Smooth muscle cell (in vitro differentiated cells): ENCODE measurements at regions not wholly inside any gene's neighbourhood (a gene's known extent, or its start where the extent isn't known, plus 50 kb on each side); places are given as distances from the start of the nearest gene placed in this dataset.

Experiments used
- DNase-seq: peaks from one replicate; lab custom pipeline; 2025; ENCODE audit not compliant: unreplicated experiment; lab: John Stamatoyannopoulos, UW
- H2AFZ ChIP-seq: fragments of 200-600 bp; sonication (generic); 2 replicates; pipeline ENCODE4 v1.6.0; 2016; ENCODE audit warnings: antibody characterized with exemption, low read depth, mild to moderate bottlenecking
- H3F3A ChIP-seq: fragments of 200-600 bp; sonication (generic); 2 replicates; pipeline ENCODE4 v1.6.0; 2017; ENCODE audit warnings: antibody characterized with exemption, low read depth
- H3K27ac ChIP-seq: fragments of 200-600 bp; sonication (generic); 2 replicates; pipeline ENCODE4 v1.5.1; 2016; ENCODE audit warnings: low read depth, mild to moderate bottlenecking
- H3K27me3 ChIP-seq: fragments of 200-600 bp; sonication (generic); 2 replicates; pipeline ENCODE4 v1.6.1; 2016; ENCODE audit warnings: low read depth, mild to moderate bottlenecking
- H3K36me3 ChIP-seq: fragments of 200-600 bp; sonication (generic); 2 replicates; pipeline ENCODE4 v1.5.1; 2016; ENCODE audit warnings: low read depth
- H3K4me1 ChIP-seq: fragments of 200-600 bp; sonication (generic); 2 replicates; pipeline ENCODE4 v1.5.1; 2016; ENCODE audit warnings: low read depth
- H3K4me2 ChIP-seq: fragments of 200-600 bp; sonication (generic); 2 replicates; pipeline ENCODE4 v1.6.0; 2016; ENCODE audit warnings: mild to moderate bottlenecking
- H3K4me3 ChIP-seq: fragments of 200-600 bp; sonication (generic); 2 replicates; pipeline ENCODE4 v1.5.1; 2016; ENCODE audit warnings: mild to moderate bottlenecking
- H3K79me2 ChIP-seq: fragments of 200-600 bp; sonication (generic); 2 replicates; pipeline ENCODE4 v1.6.0; 2016; ENCODE audit warnings: low read depth, mild to moderate bottlenecking
- H3K9ac ChIP-seq: fragments of 200-600 bp; sonication (generic); 2 replicates; pipeline ENCODE4 v1.6.0; 2016; ENCODE audit warnings: low read depth
- H3K9me3 ChIP-seq: fragments of 200-600 bp; sonication (generic); replicated peaks from 2 replicates; pipeline ENCODE4 v1.5.1; 2016; ENCODE audit warnings: low read depth
- H4K20me1 ChIP-seq: fragments of 200-600 bp; sonication (generic); 2 replicates; pipeline ENCODE4 v1.6.0; 2016; ENCODE audit warnings: low read depth
- CTCF ChIP-seq: fragments of 200-600 bp; sonication (generic); IDR thresholded peaks from 2 replicates; pipeline ENCODE4 v1.5.1; 2017; ENCODE audit warnings: borderline replicate concordance, mild to moderate bottlenecking, antibody characterized with exemption; ENCODE audit not compliant: insufficient read depth, poor library complexity, severe bottlenecking
- WGBS: methylation state at CpG from one replicate; pipeline ENCODE4 v1.1.7; 2016; ENCODE audit warnings: low lambda C conversion rate; 5-methylcytosine and 5-hydroxymethylcytosine counted together

- H3K4me1 ChIP-seq, result no peaks in the 10 kb centered on the region
- no peaks in the 10 kb centered on the region for H3F3A ChIP-seq
- no peaks in the 10 kb centered on the region for H3K9me3 ChIP-seq
- H3K4me2 ChIP-seq, result peak overlapping the region; percentile 2
- no peak overlapping the region for H3K9ac ChIP-seq
- peak overlapping the region; percentile 16 for H3K4me3 ChIP-seq
- no peak overlapping the region for H3K27ac ChIP-seq
- no peak for DNase-seq
- H3K27me3 ChIP-seq, result no peaks in the 10 kb centered on the region
- H2AFZ ChIP-seq, result peak overlapping the region; percentile 28
- no peaks in the 10 kb centered on the region for H3K36me3 ChIP-seq
- TF ChIP-seq CTCF, result no peak
- no peaks in the 10 kb centered on the region for H3K79me2 ChIP-seq
- no peaks in the 10 kb centered on the region for H4K20me1 ChIP-seq
- WGBS, result 57% methylated on average over 7 of the region's 7 CpGs
Measured at GRCh38 chr9:15077946-15078729, 167.9 kb upstream of the FREM1 start.

GRCh38 chr9:15073620-15074019 is 163.4 kb upstream of the FREM1 start:
- H3K79me2 ChIP-seq, result no peaks in the 10 kb centered on the region
- H3K27me3 ChIP-seq, result no peaks in the 10 kb centered on the region
- H3K4me2 ChIP-seq, result no peak overlapping the region
- WGBS, result 93% methylated on average over 2 of the region's 2 CpGs
- H3K36me3 ChIP-seq, result no peaks in the 10 kb centered on the region
- no peak overlapping the region for H3K27ac ChIP-seq
- no peak for DNase-seq
- no peak for TF ChIP-seq CTCF
- H3K9ac ChIP-seq, result no peak overlapping the region
- H3K9me3 ChIP-seq, result no peaks in the 10 kb centered on the region
- peak overlapping the region; percentile 45 for H2AFZ ChIP-seq
- no peaks in the 10 kb centered on the region for H3F3A ChIP-seq
- no peaks in the 10 kb centered on the region for H4K20me1 ChIP-seq
- H3K4me1 ChIP-seq, result no peaks in the 10 kb centered on the region
- no peak overlapping the region for H3K4me3 ChIP-seq

DNA sequence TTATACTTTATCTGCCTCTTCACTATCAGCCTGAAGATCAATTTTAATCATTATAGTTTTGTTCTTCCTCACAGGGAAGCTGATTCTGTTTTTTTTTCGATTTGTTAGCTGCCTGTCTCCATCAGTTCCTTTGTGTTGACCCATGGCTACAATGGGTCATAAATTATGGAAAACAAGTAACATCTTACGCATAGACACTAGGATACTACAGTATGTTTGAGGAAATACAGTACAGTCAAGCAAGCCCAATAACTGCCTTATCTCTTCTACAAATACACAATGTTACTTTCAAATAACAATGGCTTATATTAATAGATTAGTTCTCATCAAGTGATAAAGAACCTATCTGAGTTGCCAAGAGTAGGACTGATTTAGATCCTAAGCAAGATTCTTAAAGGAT is 160.5 kb upstream of the FREM1 start:
- 77% methylated on average over 2 of the region's 2 CpGs for WGBS
- no peak overlapping the region for H2AFZ ChIP-seq

More for the DNA sequence above, 160.5 kb upstream of the FREM1 start:
- Histone ChIP-seq H3K27ac (no peak overlapping the region), H3K9me3 (no peaks in the 10 kb centered on the region), H3K79me2 (no peaks in the 10 kb centered on the region), H4K20me1 (no peaks in the 10 kb centered on the region), H3F3A (no peaks in the 10 kb centered on the region), H3K4me1 (no peaks in the 10 kb centered on the region), H3K4me2 (no peak overlapping the region), H3K27me3 (no peaks in the 10 kb centered on the region), H3K36me3 (no peaks in the 10 kb centered on the region), H3K9ac (no peak overlapping the region), H3K4me3 (no peak overlapping the region)
- DNase-seq, result no peak
- TF ChIP-seq CTCF, result no peak
